ENCODE measurements at regions not wholly inside any gene's neighbourhood (a gene's known extent, or its start where the extent isn't known, plus 50 kb on each side); places are given as distances from the start of the nearest gene placed in this dataset.

- no peaks in the 10 kb centered on the region for H3K9me3 ChIP-seq
- peaks cover 0 to 32% of the 10 kb centered on the region in 2 donors for H3K4me1 ChIP-seq
- H3K36me3 ChIP-seq = no peaks in the 10 kb centered on the region
- H3K4me3 ChIP-seq = no peak overlapping the region
- no peak for DNase-seq (ENCODE audit: low spot score)
- H3K27ac ChIP-seq = no peak overlapping the region
- TF ChIP-seq CTCF (IDR thresholded peaks at IDR 0.05) = no peak
- no peaks in the 10 kb centered on the region for H3K27me3 ChIP-seq
Measured at GRCh38 chr17:79305376-79305767, 230.7 kb downstream of the ENGASE start.

- Histone ChIP-seq H3K4me1 (peaks cover 0 to 32% of the 10 kb centered on the region in 2 donors), H3K27ac (no peak overlapping the region), H3K4me3 (no peak overlapping the region), H3K36me3 (no peaks in the 10 kb centered on the region), H3K9me3 (no peaks in the 10 kb centered on the region), H3K27me3 (no peaks in the 10 kb centered on the region)
- DNase-seq (ENCODE audit: low spot score) = no peak
- no peak for TF ChIP-seq CTCF (IDR thresholded peaks at IDR 0.05)
Measured at GRCh38 chr17:79304884-79305283, 230.3 kb downstream of the ENGASE start.

GRCh38 chr17:79303641-79304205, 229.1 kb downstream of the ENGASE start:
- Histone ChIP-seq H3K9me3 (no peaks in the 10 kb centered on the region), H3K36me3 (no peaks in the 10 kb centered on the region), H3K27me3 (no peaks in the 10 kb centered on the region), H3K27ac (no peak overlapping the region), H3K4me3 (no peak overlapping the region), H3K4me1 (peaks cover 0 to 32% of the 10 kb centered on the region in 2 donors)
- DNase-seq (ENCODE audit: low spot score) = no peak
- TF ChIP-seq CTCF (IDR thresholded peaks at IDR 0.05) = no peak

GRCh38 chr17:79301469-79301868, 226.8 kb downstream of the ENGASE start:
- TF ChIP-seq CTCF (IDR thresholded peaks at IDR 0.05) = no peak
- Histone ChIP-seq H3K36me3 (no peaks in the 10 kb centered on the region), H3K9me3 (no peaks in the 10 kb centered on the region), H3K27me3 (no peaks in the 10 kb centered on the region), H3K27ac (no peak overlapping the region), H3K4me3 (no peak overlapping the region), H3K4me1 (peaks cover 0 to 19% of the 10 kb centered on the region in 2 donors)
- no peak for DNase-seq (ENCODE audit: low spot score)

GRCh38 chr17:79299349-79299748, 224.7 kb downstream of the ENGASE start:
- Histone ChIP-seq H3K4me1 (no peaks in the 10 kb centered on the region), H3K27me3 (no peaks in the 10 kb centered on the region), H3K9me3 (no peaks in the 10 kb centered on the region), H3K4me3 (no peak overlapping the region), H3K36me3 (no peaks in the 10 kb centered on the region), H3K27ac (no peak overlapping the region)
- DNase-seq (ENCODE audit: low spot score) = no peak
- TF ChIP-seq CTCF (IDR thresholded peaks at IDR 0.05) = no peak

- Histone ChIP-seq H3K27ac (no peak overlapping the region), H3K4me3 (no peak overlapping the region), H3K4me1 (no peaks in the 10 kb centered on the region), H3K27me3 (no peaks in the 10 kb centered on the region), H3K36me3 (no peaks in the 10 kb centered on the region), H3K9me3 (no peaks in the 10 kb centered on the region)
- no peak for DNase-seq (ENCODE audit: low spot score)
- no peak for TF ChIP-seq CTCF (IDR thresholded peaks at IDR 0.05)
Measured at GRCh38 chr17:79298799-79299198, 224.2 kb downstream of the ENGASE start.
